Ectodermal cell (in vitro differentiated cells): ENCODE measurements at regions not wholly inside any gene's neighbourhood (a gene's known extent, or its start where the extent isn't known, plus 50 kb on each side); places are given as distances from the start of the nearest gene placed in this dataset.

Source experiments
- H3K27ac ChIP-seq: 2 replicates; pipeline ENCODE4 v1.7.0; 2013; ENCODE audit warnings: mild to moderate bottlenecking, low read depth, low read length; ENCODE audit not compliant: insufficient read depth, poor library complexity, severe bottlenecking
- H3K27me3 ChIP-seq: 2 replicates; pipeline ENCODE4 v1.7.0; 2013; ENCODE audit warnings: mild to moderate bottlenecking, low read length; ENCODE audit not compliant: insufficient read depth, control insufficient read depth, poor library complexity, severe bottlenecking
- H3K36me3 ChIP-seq: one replicate; pipeline ENCODE4 v1.7.0; 2013; ENCODE audit warnings: low read length; ENCODE audit not compliant: control insufficient read depth, insufficient read depth
- H3K4me1 ChIP-seq: one replicate; pipeline ENCODE4 v1.7.0; 2013; ENCODE audit warnings: low read length; ENCODE audit not compliant: control insufficient read depth, insufficient read depth
- H3K4me3 ChIP-seq: 2 replicates; pipeline ENCODE4 v1.7.0; 2013; ENCODE audit warnings: low read depth, low read length, control low read depth; ENCODE audit not compliant: insufficient read depth
- H3K9me3 ChIP-seq: 2 replicates; pipeline ENCODE4 v1.7.0; 2013; ENCODE audit warnings: mild to moderate bottlenecking, low read length, moderate library complexity; ENCODE audit not compliant: control insufficient read depth
- WGBS, 2 experiments: methylation state at CpG; one replicate each; pipeline ENCODE4 v1.1.7; 2013; ENCODE audit warnings: missing lambda C conversion rate in 2 of 2; 5-methylcytosine and 5-hydroxymethylcytosine counted together

- Histone ChIP-seq H3K27me3 (no peaks in the 10 kb centered on the region), H3K4me3 (no peak overlapping the region), H3K36me3 (no peaks in the 10 kb centered on the region), H3K9me3 (no peaks in the 10 kb centered on the region), H3K27ac (no peak overlapping the region), H3K4me1 (no peaks in the 10 kb centered on the region)
- WGBS, 2 experiments, result 98% methylated on average over 1 to 2 of the region's 2 CpGs
These were observed 570.8 kb downstream of the UTRN start for GRCh38 chr6:144855812-144856531.

DNA sequence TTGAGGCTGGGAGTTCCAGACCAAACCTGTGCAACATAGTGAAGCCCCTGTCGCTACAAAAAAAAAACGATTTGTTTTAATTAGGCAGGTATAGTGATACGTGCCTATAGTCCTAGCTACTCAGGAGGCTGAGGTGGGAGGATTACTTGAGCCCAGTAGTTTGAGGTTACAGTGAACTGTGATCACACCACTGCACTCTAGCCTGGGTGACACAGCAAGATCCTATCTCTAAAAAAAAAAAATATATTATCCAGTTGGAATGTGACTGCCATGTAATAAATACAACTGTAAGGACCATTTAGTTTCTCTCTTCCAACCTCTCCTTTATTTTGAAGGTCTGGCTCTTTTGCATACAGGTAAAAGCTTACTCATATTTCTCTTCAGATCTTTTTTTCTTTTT lies 571.5 kb downstream of the UTRN start:
- WGBS, 2 experiments, result 94 to 98% methylated on average over 3 of the region's 3 CpGs
- H3K27me3 ChIP-seq, result no peaks in the 10 kb centered on the region
- H3K4me3 ChIP-seq, result no peak overlapping the region
- H3K9me3 ChIP-seq, result no peaks in the 10 kb centered on the region
- H3K27ac ChIP-seq, result no peak overlapping the region
- no peaks in the 10 kb centered on the region for H3K36me3 ChIP-seq
- no peaks in the 10 kb centered on the region for H3K4me1 ChIP-seq

- WGBS, 2 experiments, result 94% methylated on average over 3 of the region's 3 CpGs
- no peaks in the 10 kb centered on the region for H3K4me1 ChIP-seq
- H3K9me3 ChIP-seq, result no peaks in the 10 kb centered on the region
- no peaks in the 10 kb centered on the region for H3K27me3 ChIP-seq
- no peaks in the 10 kb centered on the region for H3K36me3 ChIP-seq
- H3K27ac ChIP-seq, result no peak overlapping the region
- H3K4me3 ChIP-seq, result no peak overlapping the region
These were observed 572.0 kb downstream of the UTRN start for GRCh38 chr6:144857086-144857485.

DNA sequence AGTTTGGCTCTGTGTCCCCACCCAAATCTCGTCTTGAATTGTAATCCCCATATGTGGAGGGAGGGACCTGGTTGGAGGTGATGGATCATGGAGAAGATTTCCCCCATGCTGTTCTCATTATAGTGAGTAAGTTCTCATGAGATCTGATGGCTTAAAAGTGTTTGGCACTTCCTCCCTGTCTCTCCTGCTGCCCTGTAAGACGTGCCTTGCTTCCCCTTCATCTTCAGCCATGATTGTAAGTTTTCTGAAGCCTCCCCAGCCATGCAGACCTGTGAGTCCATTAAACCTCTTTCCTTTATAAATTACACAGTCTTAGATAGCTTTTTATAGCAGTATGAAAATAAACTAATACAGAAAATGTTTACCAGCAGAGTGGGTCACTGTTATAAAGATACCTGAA lies 577.6 kb downstream of the UTRN start:
- Histone ChIP-seq H3K4me3 (no peak overlapping the region), H3K36me3 (no peaks in the 10 kb centered on the region), H3K4me1 (no peaks in the 10 kb centered on the region), H3K27me3 (no peaks in the 10 kb centered on the region), H3K9me3 (no peaks in the 10 kb centered on the region), H3K27ac (no peak overlapping the region)
- 89 to 93% methylated on average over 2 of the region's 2 CpGs for WGBS, 2 experiments

- H3K27ac ChIP-seq, result no peak overlapping the region
- H3K27me3 ChIP-seq, result no peaks in the 10 kb centered on the region
- no peaks in the 10 kb centered on the region for H3K9me3 ChIP-seq
- H3K36me3 ChIP-seq, result no peaks in the 10 kb centered on the region
- no peak overlapping the region for H3K4me3 ChIP-seq
- no peaks in the 10 kb centered on the region for H3K4me1 ChIP-seq
- 85 to 92% methylated on average over 2 of the region's 2 CpGs for WGBS, 2 experiments
These were observed 582.6 kb downstream of the UTRN start for GRCh38 chr6:144867761-144868160.

- H3K36me3 ChIP-seq, result peaks cover 3% of the 10 kb centered on the region
- no peak overlapping the region for H3K4me3 ChIP-seq
- no peaks in the 10 kb centered on the region for H3K4me1 ChIP-seq
- H3K27me3 ChIP-seq, result no peaks in the 10 kb centered on the region
- H3K9me3 ChIP-seq, result peaks cover 4% of the 10 kb centered on the region
- H3K27ac ChIP-seq, result no peak overlapping the region
- WGBS, 2 experiments, result 36 to 47% methylated on average over 2 of the region's 2 CpGs
These were observed 585.6 kb downstream of the UTRN start for GRCh38 chr6:144870782-144871181.

DNA sequence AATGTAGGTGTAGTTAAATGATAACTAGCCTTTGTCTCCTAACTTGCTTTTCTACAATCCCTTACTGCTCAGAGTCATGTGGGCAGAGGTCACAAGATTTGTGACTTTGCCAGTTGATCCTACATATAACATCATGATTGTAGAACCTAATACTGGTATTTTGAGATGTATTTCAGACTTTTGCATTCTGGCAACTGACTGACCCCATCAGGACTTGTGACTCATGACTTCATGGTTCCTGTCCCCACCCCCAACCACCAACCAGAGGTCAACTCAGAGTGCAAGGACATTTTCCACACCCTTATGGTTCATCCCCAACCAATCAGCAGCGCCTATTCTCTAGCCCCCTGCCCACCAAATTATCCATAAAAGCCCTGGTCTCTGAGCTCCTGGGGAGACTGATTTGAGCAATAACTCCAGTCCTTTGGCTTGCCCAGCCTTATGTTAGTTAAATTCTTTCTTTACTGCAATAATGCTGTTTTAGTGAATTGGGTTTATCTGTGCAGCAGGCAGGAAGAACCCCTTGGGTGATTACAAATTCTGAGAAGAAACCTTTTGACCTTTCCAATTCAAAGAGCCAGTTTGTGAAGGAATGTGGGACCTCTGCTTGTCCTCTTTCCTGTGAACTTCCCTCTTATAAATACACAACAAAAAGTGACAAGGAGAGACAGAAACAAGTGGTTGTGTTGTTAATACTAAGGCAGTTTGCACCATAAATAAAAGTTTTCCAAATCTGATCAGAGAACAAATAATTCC lies 588.7 kb downstream of the UTRN start:
- 92 to 100% methylated on average over 1 of the region's 1 CpG for WGBS, 2 experiments
- Histone ChIP-seq H3K4me1 (no peaks in the 10 kb centered on the region), H3K9me3 (peaks cover 4% of the 10 kb centered on the region), H3K4me3 (no peak overlapping the region), H3K36me3 (peaks cover 3% of the 10 kb centered on the region), H3K27me3 (no peaks in the 10 kb centered on the region), H3K27ac (no peak overlapping the region)

DNA sequence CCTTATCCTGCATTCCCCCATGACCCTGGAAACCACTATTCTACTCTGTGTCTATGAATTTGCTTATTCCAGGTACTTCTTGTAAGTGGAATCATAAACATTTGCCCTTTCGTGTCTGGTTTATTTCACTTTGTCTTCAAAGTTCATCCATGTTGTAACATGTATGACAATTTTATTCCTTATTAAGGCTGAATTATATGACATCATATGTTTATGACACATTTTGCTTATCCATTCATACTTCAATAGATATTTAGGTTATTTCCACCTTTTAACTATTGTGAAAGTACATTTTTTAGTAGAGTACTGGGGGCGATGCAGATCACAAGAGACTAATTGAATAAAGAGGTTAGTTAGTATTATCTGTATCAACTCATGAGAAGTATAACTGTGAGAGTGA lies 591.6 kb downstream of the UTRN start:
- no peak overlapping the region for H3K27ac ChIP-seq
- H3K27me3 ChIP-seq, result no peaks in the 10 kb centered on the region
- H3K4me1 ChIP-seq, result no peaks in the 10 kb centered on the region
- no peak overlapping the region for H3K4me3 ChIP-seq
- 90 to 94% methylated on average over 1 to 2 of the region's 2 CpGs for WGBS, 2 experiments
- peaks cover 3% of the 10 kb centered on the region for H3K36me3 ChIP-seq
- H3K9me3 ChIP-seq, result peaks cover 4% of the 10 kb centered on the region

DNA sequence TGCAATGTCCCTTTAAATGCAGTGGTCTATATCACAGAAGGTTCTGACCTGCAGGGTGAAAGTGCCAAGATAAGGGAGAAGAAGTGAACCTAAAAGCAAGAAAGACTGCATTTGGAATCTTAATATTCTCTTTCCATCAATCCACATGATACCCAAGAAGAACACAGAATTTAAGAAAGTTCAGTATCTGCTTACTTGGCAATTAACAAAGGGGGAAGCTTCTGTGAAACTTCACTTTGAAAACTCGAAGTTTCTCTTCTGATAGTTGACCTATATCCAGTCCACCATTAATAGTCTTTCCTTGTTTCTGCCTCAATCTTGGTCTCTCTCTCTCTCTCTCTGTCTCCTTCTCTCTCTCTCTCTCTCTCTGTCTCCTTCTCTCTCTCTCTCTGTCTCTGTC lies 592.0 kb downstream of the UTRN start:
- WGBS, 2 experiments, result 86 to 88% methylated on average over 1 of the region's 1 CpG
- H3K27me3 ChIP-seq, result no peaks in the 10 kb centered on the region
- H3K27ac ChIP-seq, result no peak overlapping the region
- no peak overlapping the region for H3K4me3 ChIP-seq
- H3K9me3 ChIP-seq, result peaks cover 4% of the 10 kb centered on the region
- peaks cover 3% of the 10 kb centered on the region for H3K36me3 ChIP-seq
- no peaks in the 10 kb centered on the region for H3K4me1 ChIP-seq

DNA sequence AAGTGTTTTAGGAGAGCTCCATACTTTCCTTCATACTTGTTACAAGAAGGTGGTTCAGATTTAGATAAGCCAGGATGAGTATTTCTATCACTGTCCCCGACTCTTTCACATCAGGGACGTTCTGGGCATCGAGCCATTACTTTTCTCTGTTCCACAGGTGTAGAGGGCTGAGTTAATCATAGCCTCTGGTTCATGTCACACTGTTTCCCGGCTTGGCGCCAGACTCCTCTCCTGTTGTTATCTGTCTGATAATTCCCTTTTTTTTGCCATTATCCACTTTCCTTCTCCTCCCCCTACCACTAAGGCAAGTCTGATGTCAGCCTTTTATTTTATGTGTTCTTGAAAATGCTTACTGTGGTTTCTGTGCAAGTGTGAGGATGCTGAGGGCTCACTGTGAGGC lies 593.4 kb downstream of the UTRN start:
- Histone ChIP-seq H3K4me1 (no peaks in the 10 kb centered on the region), H3K4me3 (no peak overlapping the region), H3K27me3 (no peaks in the 10 kb centered on the region), H3K36me3 (peaks cover 3% of the 10 kb centered on the region), H3K27ac (no peak overlapping the region), H3K9me3 (peaks cover 3% of the 10 kb centered on the region)
- 91 to 93% methylated on average over 5 of the region's 5 CpGs for WGBS, 2 experiments
